HepG2 (cell line): ENCODE measurements at regions not wholly inside any gene's neighbourhood (a gene's known extent, or its start where the extent isn't known, plus 50 kb on each side); places are given as distances from the start of the nearest gene placed in this dataset.

ENCODE experiments used
- ATAC-seq: fragments of 200-7000 bp; cut with Tn5 transposase; 3 replicates; pipeline ENCODE4 v1.9.1; 2020; ENCODE audit warnings: mild to moderate bottlenecking, moderate library complexity
- BruUV-seq: library from RNA; stranded (reverse); fragments of 400-500 nt; replicated peaks from 2 replicates; lab custom pipeline; 2021; lab: Mats Ljungman, UMichigan
- CTCF ChIA-PET: fragments of 300-600 bp; formaldehyde crosslinking; extraction: SDS; loops from one replicate; lab custom pipeline; 2021; ENCODE audit warnings: low total read pairs, inconsistent platforms, low intra/inter-chr PET ratio; lab: Yijun Ruan, JAX
- POLR2A ChIA-PET: fragments of 350-600 bp; sonication (Branson Sonifier 250); formaldehyde crosslinking; loops from one replicate; lab custom pipeline; 2020; ENCODE audit warnings: antibody characterized with exemption, inconsistent platforms; lab: Yijun Ruan, JAX
- DNase-seq: peaks from one replicate; pipeline ENCODE4 v3.0.0-alpha.2; 2015; ENCODE audit warnings: low spot score
- FAIRE-seq: peaks from 3 replicates; lab custom pipeline; 2011; peaks lifted over from hg19 to GRCh38; lab: Jason Lieb, UNC
- H2AFZ ChIP-seq: one replicate; pipeline ENCODE4 v1.6.1; 2011; ENCODE audit warnings: low read length, inconsistent platforms
- H3K27ac ChIP-seq: fragments of 300-600 bp; 3 replicates; pipeline ENCODE4 v1.8.0; 2011; ENCODE audit warnings: mixed run types, mild to moderate bottlenecking, mixed read lengths, low read length, inconsistent platforms; ENCODE audit not compliant: insufficient read depth; ENCODE audit errors: extremely low read length
- H3K27me3 ChIP-seq, 2 experiments: fragments of 200-600 bp in 1 of 2; 2 replicates in 1 of 2; 3 replicates in 1 of 2; pipeline versions ENCODE4 v1.6.0 to v1.8.0; 2011; ENCODE audit warnings: low read length in 2 of 2, mild to moderate bottlenecking in 2 of 2, moderate library complexity in 2 of 2, inconsistent platforms in 1 of 2; ENCODE audit not compliant: insufficient read depth in 2 of 2, control insufficient read depth in 1 of 2
- H3K36me3 ChIP-seq, 2 experiments: fragments of 200-600 bp in 1 of 2; replicated peaks in 1 of 2; 2 replicates in 1 of 2; 3 replicates in 1 of 2; pipeline versions ENCODE4 v1.5.1 to v1.8.0; 2011; ENCODE audit warnings: low read length in 2 of 2, inconsistent platforms in 1 of 2; ENCODE audit not compliant: insufficient read depth in 2 of 2, control insufficient read depth in 1 of 2
- H3K4me1 ChIP-seq: 2 replicates; pipeline ENCODE4 v1.5.1; 2012; ENCODE audit warnings: low read length, inconsistent platforms; ENCODE audit not compliant: insufficient read depth
- H3K4me2 ChIP-seq: 2 replicates; pipeline ENCODE4 v1.6.0; 2011; ENCODE audit warnings: low read depth, low read length, inconsistent platforms
- H3K4me3 ChIP-seq, 3 experiments: fragments of 200-600 bp in 1 of 3; sonication (generic), shearing (Covaris generic) in 1 of 3; replicated peaks in 1 of 3; 2 replicates each; pipeline ENCODE4 v1.5.1; 2011 to 2016; ENCODE audit warnings: low read length in 3 of 3, inconsistent platforms in 2 of 3, low read depth in 2 of 3, mild to moderate bottlenecking in 2 of 3, control low read depth in 1 of 3, mixed read lengths in 1 of 3; ENCODE audit not compliant: insufficient read depth in 1 of 3
- H3K79me2 ChIP-seq: one replicate; pipeline ENCODE4 v1.6.1; 2011; ENCODE audit warnings: low read length, inconsistent platforms; ENCODE audit not compliant: insufficient read depth
- H3K9ac ChIP-seq: 2 replicates; pipeline ENCODE4 v1.6.0; 2011; ENCODE audit warnings: mild to moderate bottlenecking, low read depth, low read length, inconsistent platforms; ENCODE audit not compliant: insufficient read depth
- H3K9me3 ChIP-seq: 2 replicates; pipeline ENCODE4 v1.5.1; 2012; ENCODE audit warnings: mild to moderate bottlenecking, low read length
- H4K20me1 ChIP-seq: 2 replicates; pipeline ENCODE4 v1.6.0; 2011; ENCODE audit warnings: inconsistent platforms, mild to moderate bottlenecking, low read length, moderate library complexity; ENCODE audit not compliant: insufficient read depth
- CTCF ChIP-seq: sonication (generic); formaldehyde crosslinking; IDR thresholded peaks from 2 replicates; pipeline ENCODE4 v1.5.0; 2020; ENCODE audit warnings: mild to moderate bottlenecking, missing genetic modification reagents, moderate library complexity
- E2F2 ChIP-seq: sonication (generic); formaldehyde crosslinking; IDR thresholded peaks from 2 replicates; pipeline ENCODE4 v1.4.0; 2020; ENCODE audit warnings: missing genetic modification reagents, borderline replicate concordance
- HDAC2 ChIP-seq: sonication (generic); formaldehyde crosslinking; IDR thresholded peaks from 2 replicates; pipeline ENCODE4 v1.4.0; 2020; ENCODE audit warnings: missing genetic modification reagents
- MEIS1 ChIP-seq: sonication (generic); formaldehyde crosslinking; IDR thresholded peaks from 2 replicates; pipeline ENCODE4 v1.9.0; 2021; ENCODE audit warnings: mild to moderate bottlenecking, missing genetic modification reagents, moderate library complexity, borderline replicate concordance
- RAD21 ChIP-seq: fragments of 450-650 bp; formaldehyde crosslinking; IDR thresholded peaks from 2 replicates; pipeline ENCODE4 v1.5.0; 2020; ENCODE audit warnings: mild to moderate bottlenecking
- STAG1 ChIP-seq: sonication (generic); formaldehyde crosslinking; IDR thresholded peaks from 2 replicates; pipeline ENCODE4 v1.4.0; 2020; ENCODE audit warnings: missing genetic modification reagents
- ZNF777 ChIP-seq: sonication (generic); formaldehyde crosslinking; IDR thresholded peaks from 2 replicates; pipeline ENCODE4 v1.4.0; 2020; ENCODE audit warnings: missing genetic modification reagents
- WGBS: methylation state at CpG from one replicate; pipeline ENCODE4 v1.1.6; 2017; ENCODE audit warnings: low lambda C conversion rate; 5-methylcytosine and 5-hydroxymethylcytosine counted together
- in situ Hi-C: cut with HindIII; loops from 2 replicates; pipeline ENCODE4 v1.10.0; 2017; ENCODE audit warnings: low pct_unique_long_range_greater_than_20kb; ENCODE audit not compliant: extremely low pct_ligation_motif_present
- intact Hi-C: fragments of 100-400 bp; cut with micrococcal nuclease; formaldehyde crosslinking; loops from one replicate; pipeline ENCODE4 v1.10.0; 2022; ENCODE audit not compliant: unreplicated experiment

GRCh38 chr16:8355675-8356074, 234.6 kb downstream of the TMEM114 start:
- in situ Hi-C loops (no loop called here), intact Hi-C loops (no loop called here)
- under 1% methylated on average over 5 of the region's 5 CpGs for WGBS
- TF ChIP-seq CTCF (CRISPR knock-in tag) (peak; percentile 42), RAD21 (CRISPR knock-in tag) (peak; percentile 30; the same call in 1 of the 2 replicates), MEIS1 (CRISPR knock-in tag) (no peak), STAG1 (CRISPR knock-in tag) (peak; percentile 40), HDAC2 (no peak), ZNF777 (CRISPR knock-in tag) (no peak), E2F2 (CRISPR knock-in tag) (no peak)
- no peak overlapping the region for H3K4me2 ChIP-seq
- H2AFZ ChIP-seq, result no peak overlapping the region
- peaks cover 0 to 12% of the 10 kb centered on the region in 2 experiments; a peak in 2 of 5 replicates for H3K27me3 ChIP-seq
- no peaks in the 10 kb centered on the region for H3K4me1 ChIP-seq
- H3K9me3 ChIP-seq, result no peaks in the 10 kb centered on the region
- DNase-seq, result no peak
- no TSS peak for BruUV-seq
- no peaks in the 10 kb centered on the region for H3K79me2 ChIP-seq
- no peak overlapping the region for H3K4me3 ChIP-seq
- FAIRE-seq, result peak; percentile 40
- ChIA-PET CTCF (no interaction called here), POLR2A (no interaction called here)
- H3K9ac ChIP-seq, result no peak overlapping the region
- ATAC-seq, result peak; percentile 68
- no peak overlapping the region for H3K27ac ChIP-seq
- H3K36me3 ChIP-seq, result no peaks in the 10 kb centered on the region
- H4K20me1 ChIP-seq, result no peaks in the 10 kb centered on the region
